ENCODE measurements at regions not wholly inside any gene's neighbourhood (a gene's known extent, or its start where the extent isn't known, plus 50 kb on each side); places are given as distances from the start of the nearest gene placed in this dataset.
A peak's percentile ranks its signal among the peaks of the same experiment; 100 is the strongest.

DNA sequence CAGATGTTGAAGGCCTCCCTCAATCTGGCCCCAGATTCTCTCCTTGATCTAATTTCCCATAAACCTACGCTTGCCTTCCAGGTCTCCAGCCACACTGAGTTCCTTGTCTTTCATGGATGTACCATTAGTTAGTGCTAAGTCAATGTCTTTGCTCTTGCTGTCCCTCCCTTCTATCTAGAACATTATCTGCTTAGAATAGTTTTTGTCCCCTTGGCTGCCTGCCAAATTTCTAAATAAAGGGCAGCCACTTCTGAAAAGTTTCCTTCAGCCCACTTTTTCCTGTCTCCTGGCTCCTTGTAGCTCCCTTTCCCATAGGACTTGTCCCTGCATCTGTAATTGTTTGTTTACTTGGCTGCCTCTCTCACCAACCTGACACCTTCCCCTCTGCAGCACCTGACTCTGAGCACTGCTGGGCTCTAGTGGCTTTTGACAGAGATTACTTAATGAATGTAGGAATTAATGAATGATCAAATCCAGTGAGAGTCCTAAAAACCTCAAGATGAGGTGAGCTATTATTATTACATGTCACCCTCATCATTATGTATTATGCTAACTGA, 58.3 kb downstream of the CXCL12 start:
- no peak for DNase-seq

DNA sequence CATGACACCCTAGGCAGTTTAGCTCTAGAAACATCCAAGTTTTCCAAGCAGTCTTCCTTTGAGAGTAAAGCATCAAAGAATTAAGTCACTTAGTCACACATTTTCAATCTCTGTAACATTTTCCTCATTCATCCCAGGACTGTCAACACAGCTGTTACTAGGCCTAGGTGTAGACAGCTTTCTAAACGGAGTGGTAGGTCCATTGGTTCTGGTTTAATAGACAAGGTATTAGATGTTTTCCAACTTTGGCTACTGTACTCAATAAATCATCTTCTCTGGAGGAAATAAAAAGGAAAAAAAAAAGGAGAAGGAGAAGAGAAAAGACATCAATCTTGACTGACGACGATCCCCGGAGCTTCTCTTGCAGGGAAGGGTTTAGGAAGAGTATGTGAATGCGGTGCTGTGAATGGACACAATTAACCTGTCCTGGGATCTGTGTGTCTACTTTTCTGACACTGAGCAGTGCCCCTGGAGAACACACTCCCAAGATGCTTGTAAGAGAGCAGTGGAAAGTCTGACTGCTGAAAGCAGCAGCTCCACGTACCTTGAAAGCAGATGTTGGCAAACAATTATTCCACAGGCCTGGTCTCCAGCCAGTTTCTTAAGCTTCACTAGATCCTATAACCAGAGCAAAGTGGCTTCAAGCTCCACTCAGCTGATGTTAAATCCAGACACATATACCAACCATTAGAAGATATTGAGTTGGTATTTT, 59.1 kb downstream of the CXCL12 start:
- no peak for DNase-seq

GRCh38 chr10:44325157-44325556, 59.7 kb downstream of the CXCL12 start:
- no peak for DNase-seq

DNA sequence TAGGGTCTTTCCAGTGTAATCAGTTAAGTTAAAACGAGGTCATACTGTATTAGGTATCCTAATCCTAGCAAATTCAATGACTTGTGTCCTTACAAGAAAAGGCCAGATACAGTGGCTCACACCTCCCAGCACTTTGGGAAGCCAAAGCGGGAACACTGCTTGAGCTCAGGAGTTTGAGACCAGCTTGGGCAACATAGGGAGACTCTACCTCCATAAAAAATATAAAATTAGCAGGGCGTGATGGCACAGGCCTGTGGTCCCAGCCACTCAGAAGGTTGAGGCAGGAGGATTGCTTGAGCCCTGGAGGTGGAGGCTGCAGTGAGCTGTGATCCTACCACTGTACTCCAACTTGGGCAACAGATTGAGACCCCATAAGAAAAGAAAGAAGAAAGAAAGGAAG, 61.1 kb downstream of the CXCL12 start:
- DNase-seq, result no peak

DNA sequence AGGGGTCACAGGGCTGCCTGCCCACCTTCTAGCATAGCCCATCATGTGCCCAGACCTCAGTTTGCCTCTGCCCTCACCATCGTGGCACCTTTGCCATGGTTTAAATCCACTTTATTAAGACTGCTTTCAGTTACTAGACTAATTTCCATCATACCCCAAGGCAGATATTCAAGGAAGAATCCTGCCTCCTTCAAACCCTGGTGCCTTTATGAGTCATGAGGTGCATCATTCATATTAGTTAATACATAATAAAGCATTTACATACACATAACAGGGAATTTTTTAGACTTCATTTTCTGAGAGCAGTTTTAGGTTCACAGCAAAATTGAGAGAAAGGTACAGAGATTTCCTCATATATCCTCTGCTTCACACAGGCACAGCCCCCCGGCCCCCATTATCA, 62.8 kb downstream of the CXCL12 start:
- DNase-seq, result no peak

DNA sequence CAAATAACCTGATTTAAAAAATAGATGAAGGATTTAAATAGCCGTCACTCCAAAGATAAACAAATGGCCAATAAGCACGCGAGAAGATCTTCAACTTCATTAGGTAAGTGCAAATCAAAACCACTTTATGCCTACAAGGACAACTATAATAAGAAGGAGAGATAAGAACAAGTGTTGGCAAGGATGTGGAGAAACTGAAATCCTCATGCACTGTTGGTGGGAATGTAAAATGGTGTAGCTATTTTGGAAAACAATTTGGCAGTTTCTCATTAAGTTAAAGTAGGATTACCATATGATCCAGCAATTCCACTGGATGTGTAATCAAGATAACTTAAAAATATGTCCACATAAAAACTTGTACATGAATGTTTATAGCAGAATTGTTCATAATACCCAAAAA, 64.1 kb downstream of the CXCL12 start:
- no peak for DNase-seq

DNA sequence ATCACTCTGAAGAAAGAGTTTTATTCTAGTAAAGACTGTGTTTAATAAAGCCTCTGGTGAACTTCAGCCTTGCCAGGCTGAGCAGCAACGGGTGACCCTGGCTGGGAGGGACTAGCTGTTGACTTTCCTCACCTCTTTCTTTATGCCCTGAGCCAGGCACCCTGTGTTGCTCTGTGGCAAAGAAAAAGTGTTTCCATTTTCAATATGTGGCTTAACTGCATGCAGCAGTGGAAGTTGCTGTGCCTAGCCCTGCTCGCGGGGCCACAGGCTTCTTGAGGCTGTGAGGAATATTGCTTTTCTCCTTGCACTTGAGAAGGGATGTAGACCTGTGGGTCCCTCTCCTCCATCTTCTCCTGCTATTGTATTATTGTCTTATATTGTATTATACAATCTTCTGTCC, 67.0 kb downstream of the CXCL12 start:
- no peak for DNase-seq

DNA sequence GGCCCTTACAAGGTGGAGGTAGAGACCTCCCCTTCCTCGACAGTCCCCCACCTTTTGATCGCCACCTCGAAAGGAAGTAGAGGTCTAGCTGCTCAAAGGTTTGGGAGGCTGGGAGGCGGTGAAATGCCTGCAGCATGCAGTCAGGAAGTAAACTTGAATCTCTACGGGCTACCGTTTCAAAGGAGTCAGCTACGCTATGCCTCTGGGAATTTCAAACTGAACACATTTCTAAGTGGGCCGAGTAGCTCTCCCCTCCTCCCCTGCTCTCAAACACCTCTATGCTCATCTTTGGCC, 68.0 kb downstream of the CXCL12 start:
- no peak for DNase-seq

DNA sequence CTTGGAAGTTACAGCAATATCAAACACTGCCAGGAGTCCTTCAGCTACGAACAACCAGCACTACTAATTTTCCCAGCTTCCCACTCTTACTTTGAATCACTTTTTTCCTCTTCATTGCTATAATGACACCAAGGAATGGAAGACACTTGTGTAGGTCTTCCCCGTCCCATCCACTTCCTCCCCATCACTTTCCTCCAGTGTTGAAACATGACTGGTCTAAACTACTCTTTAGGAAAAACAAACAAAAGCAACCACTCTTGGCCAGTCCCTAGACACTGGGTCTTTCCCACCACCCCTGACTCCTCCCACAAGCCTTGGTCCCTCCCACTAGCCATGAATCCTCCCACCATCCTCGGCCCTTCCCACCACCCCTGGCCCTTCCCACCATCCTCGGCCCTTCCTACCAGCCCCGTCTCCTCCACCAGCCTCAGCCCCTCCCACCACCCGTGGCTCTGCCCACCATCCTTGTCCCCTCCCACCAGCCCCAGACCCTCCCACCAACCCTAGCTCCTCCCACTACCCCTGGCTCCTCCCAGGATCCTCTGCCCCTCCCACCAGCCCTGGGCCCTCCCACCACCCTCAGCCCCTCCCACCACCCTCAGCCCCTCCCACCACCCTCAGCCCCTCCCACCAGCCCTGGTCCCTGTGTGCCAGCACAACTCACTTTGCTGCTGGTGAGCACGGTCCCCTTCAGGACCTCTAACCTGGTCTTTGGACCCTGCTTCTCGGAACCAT, 68.5 kb downstream of the CXCL12 start:
- no peak for DNase-seq

- DNase-seq, result no peak
Measured at GRCh38 chr10:44314802-44315460, 70.0 kb downstream of the CXCL12 start.

DNA sequence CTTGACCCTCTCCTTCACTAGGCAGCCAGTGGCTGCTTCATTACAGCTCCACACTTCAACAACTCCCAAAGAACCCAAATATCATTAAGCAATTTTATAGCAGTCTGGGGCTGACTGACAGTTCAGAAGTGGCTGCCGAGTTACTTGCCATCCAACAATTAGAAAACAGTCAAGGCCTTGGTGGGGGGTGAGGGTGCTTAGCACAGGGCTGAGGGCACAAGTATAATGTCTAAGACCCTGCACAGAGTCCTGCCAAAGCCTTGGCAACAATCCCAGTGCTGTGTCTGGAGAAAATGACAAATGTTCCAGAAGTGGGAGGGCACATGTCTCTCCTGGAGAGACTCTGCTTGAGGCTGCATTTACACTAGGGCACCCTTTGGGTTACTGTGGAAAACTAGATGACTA, 71.1 kb downstream of the CXCL12 start:
- DNase-seq, result no peak

- DNase-seq, result no peak
Measured at GRCh38 chr10:44312401-44312800, 72.5 kb downstream of the CXCL12 start.

DNA sequence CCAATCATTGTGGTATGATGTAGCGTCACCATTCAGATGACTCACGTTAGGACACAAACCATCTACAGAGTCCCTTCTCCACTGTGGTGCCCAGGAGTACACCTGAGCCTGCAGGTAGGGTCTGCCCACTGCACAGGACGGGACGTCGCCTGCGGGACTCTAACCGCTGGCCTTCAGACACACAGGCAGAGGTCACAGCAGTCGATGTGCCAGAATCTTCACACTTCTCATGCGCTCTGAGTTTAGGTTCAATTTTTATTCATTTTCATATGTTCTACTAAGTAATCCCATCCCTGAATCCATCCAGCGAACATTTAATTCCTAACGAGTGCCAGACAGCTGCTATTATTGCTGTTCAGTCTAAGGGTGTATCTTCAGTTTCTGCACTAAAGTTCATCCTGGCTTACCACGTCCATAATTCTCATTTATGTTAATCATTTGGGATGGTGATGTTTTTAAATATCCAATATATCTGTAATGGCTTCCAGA, 73.3 kb downstream of the CXCL12 start:
- DNase-seq, result no peak

- DNase-seq, result peak in 13 of 14 donors; percentile 46 to 90 (median 77)
Measured at GRCh38 chr10:44310762-44311562, 73.9 kb downstream of the CXCL12 start.

- DNase-seq, result no peak
Measured at GRCh38 chr10:44309939-44310761, 74.7 kb downstream of the CXCL12 start.

GRCh38 chr10:44309361-44309760, 75.5 kb downstream of the CXCL12 start:
- no peak for DNase-seq

DNA sequence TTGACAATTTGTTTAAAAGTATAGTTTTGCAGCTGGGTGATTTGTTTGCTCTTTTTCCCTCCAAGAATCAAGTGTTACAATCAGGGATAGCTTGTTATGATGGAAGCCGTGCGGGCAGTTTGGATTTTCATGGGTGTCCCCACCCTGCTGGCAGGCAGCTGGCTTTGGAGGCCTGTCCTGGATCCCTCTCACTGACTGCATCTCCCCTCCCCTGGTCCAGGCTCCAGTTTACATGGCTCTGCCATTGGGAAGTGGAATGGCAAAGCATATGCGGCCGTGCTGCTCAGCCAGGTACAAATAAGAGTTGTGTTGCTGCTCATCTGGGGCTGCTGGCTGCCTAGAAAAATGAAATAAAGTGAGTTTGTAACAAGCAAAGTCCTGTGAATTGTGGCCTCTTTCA, 76.0 kb downstream of the CXCL12 start:
- no peak for DNase-seq

DNA sequence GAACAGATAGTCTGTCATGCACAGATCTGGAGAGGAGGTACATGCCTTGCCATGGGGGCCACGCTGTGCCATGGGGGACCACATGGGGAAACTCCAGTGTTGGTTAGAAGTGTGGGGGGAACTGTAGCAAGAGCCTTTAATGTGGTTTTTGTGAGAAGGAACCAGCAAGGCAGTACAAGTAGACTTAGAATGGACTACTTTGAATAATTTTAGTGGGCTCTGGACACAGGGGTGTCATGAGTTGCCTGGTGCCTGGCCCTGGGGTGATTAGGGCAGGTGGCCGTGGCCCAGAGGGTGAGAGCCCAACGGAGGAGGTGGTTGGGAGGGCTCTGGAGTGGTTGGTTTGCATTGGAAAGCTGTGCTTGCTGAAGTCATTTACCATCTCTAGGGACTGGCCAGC, 77.2 kb downstream of the CXCL12 start:
- no peak for DNase-seq

- no peak for DNase-seq
Measured at GRCh38 chr10:44306762-44307161, 78.1 kb downstream of the CXCL12 start.

DNA sequence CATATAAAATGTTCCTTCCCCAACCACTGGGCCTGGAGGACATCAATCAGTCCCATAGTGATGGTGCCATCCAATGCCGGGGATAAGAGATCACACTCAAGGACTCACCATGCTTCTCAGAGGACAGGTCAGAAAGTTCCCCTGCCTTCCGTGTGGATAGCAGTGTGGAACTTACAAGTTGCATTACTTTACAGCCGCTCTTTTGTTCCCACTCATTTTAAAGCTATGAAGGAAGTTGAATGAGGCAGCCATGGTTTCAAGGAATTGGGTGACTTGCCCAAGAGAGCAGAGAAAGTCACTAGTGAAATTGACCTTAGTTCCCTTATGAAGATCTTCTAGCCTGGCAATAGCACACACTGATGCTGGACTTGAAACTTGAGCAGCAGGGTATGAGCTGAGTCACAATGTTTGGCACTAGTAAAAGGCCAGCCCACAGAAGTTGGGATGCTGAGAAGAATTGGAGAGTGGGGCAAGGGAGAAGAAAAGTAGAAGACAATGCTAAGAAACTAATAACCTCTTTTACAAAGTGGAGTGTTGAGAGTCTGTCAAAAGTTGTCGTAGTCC, 78.7 kb downstream of the CXCL12 start:
- no peak for DNase-seq

GRCh38 chr10:44301781-44302355, 83.0 kb downstream of the CXCL12 start:
- DNase-seq, result no peak
